Right lung (tissue), 2 donors: ENCODE measurements at regions not wholly inside any gene's neighbourhood (a gene's known extent, or its start where the extent isn't known, plus 50 kb on each side); places are given as distances from the start of the nearest gene placed in this dataset.

Source experiments
- DNase-seq, 2 donors: peaks; one replicate each; pipeline ENCODE4 v3.0.0-alpha.2; 2013

DNA sequence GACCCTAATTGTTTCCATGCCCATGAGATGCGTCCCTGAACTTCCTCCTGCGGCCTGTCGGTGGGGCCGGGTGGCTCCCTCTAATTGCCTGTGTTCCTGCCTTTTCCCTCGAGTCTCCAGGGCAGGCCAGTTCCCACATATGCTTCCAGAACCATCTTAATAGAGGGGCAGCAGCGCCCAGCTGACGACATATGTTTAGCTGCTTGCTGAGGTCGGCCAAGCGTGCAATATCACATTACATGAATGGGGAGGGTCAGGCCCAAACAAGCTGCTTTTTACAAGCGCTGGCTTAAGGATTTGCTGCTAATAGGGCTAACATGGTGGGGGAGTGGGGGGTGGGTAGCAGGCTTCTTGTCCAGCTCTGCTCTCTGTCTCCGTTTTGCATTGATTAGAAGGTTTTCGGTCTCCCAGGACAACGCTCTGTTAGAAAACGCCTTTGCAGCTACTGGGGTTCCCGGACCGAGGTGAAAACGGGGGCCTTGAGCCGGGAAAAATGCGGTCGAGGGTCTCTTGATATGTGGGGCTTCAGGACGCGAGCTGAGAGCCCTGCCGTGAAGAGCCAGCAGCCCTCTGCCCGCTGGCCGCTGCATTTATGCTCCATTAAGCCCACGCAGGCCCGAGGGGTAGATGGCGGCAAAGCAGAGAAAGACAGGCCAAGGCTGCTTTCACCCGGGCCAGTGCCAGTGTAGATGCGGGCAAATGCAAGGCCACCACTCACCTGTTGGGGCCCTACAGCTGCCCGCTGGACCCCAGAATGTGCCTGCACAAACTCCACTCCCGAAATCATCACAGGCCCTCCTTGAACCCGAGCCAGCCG, 308.5 kb downstream of the BMP7 start:
- peak; percentile 37 to 54 for DNase-seq

DNA sequence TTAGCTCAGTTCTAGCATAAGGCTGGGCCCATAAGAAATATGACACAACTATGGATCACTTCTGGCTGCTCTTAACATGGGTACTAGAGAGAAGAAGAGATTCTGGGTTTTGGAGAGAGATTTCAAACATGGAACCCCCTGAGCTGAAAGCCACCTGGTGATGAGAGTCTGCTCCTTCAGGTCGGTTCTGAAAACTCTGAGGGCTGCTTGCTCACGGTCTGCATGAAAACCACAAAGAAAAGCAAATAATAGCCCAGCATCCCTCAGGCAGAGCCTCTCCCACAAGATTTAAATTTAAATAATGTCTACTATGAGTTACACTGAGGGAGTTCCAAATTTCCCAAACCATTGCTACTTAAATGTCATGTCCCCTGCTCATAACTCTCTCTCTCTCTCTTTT, 301.5 kb downstream of the BMP7 start:
- no peak for DNase-seq

DNA sequence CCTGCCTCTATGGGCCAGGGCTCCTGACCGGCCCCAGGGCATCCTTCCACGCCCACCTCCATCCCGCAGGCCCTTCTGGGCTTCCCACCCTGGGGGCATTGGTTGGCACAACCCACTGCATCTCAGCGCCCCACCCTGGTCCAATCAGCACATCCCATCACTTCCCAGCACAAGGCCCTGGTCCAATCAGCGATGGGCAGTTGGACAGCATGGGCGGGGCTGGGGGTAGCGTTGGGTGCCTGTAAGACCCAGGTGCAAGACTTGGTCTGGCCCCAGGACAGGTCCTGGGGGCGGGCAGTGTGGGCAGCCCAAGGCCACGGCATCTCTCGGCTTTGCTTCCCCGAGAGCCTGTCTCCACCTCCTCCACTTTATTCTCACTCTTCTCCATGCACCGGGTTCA, 298.5 kb downstream of the BMP7 start:
- DNase-seq: no peak

DNA sequence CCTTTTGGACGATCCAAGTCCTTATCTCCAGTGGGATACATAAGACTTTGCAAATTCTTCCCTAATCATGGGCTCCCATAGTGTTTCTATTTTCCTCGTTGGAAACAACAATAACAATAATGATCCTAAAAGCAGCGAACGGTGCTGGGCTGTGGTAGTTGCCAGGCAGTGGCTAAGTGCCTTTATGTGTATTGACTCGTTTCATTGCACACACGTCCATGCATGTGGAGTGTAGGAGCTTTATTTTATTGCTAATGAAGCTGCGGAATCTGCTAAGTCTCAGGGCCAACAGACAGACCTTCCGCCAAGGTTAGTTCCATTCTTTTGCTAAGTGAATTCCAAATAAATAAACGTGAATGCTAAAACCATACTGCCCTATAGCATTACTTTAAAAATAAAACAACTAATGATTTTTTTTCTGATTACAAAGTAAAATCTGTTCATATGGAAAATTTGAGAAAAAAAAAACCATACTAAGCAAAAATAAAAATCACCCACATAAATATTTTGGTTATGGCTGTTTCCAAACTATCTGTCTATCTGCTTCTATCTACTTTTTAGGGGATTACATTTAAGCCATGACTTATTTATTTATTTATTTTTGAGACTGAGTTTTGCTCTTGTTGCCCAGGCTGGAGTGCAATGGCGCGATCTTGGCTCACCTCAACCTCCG, 297.9 kb downstream of the BMP7 start:
- no peak for DNase-seq

DNA sequence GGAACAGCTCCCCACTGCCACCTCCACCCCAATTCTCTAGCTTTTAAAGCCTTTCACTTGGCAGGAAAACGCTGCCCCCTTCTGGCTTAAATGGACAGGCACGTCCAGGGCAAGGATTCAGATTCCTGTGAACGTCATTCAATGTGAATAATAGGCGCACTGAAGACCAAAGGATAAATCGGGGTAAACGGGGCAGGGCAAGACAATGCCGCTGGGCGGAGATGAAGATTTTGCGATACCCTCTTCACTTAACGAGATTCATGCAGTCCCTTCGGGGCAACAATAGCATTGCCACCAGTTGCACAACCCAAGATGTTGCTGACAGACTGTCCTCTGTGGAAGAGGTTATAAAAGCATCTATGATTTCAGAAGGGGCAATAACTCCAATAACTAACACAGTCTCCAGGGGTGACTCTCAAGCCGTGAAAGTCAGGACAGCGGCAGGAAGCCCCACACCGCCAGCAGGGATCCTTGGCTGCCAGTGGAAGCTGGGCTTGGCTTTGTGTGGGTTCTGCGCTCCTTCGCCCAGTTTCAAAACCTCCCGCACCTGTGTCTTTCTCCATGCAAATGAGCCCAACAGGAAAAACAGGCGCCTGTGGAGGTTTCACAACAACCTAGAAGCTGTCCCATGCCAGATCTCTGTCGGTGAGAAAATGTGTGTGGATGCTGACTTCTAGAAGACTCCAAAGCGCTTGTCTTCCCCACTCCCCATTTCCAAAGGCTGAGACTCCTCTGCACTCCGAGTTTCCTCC, 291.8 kb downstream of the BMP7 start:
- DNase-seq: peak; percentile 11 to 25

DNA sequence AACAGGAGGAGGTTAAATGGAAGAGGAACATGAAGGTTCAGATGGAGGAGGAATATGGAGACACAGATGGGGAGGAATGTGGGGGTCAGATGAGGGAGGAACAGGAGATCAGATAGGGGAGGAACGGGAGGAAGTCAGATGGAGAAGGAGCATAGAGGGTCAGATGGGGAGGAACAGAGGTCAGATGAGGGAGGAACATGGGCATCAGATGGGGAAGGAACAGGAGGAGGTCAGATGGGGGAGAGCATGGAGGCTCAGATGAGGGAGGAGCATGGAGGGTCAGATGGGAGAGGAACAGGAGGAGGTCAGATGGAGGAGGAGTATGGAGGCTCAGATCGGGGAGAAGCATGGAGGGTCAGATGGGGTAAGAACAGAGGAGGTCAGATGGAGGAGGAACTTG, 290.6 kb downstream of the BMP7 start:
- DNase-seq: no peak

DNA sequence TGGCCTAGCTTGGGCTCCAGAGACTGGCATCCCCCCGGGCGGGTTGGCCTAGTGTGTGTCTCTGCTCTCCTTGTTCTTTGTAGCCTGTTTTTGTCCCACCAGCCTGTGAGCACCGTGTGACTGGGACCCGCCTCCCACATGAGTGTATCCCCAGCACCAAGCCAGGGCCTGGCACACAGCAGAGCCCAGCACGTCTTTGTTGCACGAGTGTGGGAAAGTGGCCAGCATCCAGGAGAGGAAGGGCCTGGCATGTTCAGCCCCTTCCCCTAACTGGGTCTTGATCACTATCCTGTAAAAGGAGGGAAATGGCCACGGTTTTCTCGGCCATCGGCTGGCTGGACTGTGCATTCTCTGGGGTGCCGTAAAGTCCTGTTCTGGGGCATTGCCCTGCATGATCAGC, 290.1 kb downstream of the BMP7 start:
- DNase-seq: no peak

DNA sequence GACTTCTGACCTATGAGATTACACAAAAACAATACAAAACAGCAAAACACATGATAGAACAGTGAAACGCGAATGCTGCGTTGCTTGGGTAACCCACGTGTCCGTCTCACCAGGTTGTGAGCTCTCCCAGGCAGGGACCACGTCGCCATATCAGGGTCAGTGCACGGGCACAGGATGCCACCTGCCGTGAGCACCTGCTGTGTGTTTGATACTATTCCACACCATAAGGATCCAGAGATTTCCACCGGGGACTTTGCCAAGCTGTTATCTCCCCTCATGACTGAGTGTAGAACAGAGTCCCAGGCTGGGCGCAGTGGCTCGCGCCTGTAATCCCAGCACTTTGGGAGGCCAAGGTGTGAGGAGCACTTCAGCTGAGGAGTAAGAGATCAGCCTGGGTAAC, 288.0 kb downstream of the BMP7 start:
- DNase-seq: no peak

DNA sequence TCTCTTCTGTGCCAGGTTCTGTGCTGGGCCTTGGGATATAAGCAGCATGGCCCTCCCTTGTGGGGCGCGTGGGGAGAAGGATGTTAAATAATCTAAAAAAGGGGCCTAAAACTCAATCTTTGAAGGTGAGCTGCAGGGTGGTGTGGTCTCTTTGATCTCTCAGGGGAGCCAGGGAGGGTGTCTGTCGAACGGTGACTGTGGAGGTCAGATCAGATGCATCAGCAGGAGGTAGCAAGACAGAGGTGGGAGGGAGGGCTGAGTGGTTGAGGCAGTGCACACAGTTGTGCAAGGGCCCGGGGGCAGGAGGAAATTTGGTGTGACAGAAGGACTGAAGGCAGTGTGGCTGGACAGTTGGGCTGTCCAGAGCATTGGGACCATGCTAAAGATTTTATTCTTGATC, 287.3 kb downstream of the BMP7 start:
- DNase-seq: no peak

DNA sequence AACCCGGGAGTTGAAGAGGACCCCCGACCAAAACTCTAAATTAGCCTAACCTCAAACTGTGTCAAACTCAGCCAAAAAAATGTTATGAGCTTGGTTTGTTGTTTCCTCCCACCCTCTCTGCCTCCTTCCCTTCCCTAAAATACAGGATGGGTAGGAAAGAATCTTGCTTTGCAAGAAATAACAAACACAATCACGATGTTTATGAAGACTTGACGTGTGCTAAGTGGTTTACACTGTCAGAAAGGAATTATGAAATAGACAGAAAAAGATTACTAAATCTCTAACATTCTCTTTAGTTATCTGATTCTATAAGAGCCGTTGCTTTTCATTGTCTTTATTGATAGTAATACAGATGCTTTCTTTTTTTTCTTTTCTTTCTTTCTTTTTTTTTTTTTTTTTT, 285.1 kb downstream of the BMP7 start:
- no peak for DNase-seq

DNA sequence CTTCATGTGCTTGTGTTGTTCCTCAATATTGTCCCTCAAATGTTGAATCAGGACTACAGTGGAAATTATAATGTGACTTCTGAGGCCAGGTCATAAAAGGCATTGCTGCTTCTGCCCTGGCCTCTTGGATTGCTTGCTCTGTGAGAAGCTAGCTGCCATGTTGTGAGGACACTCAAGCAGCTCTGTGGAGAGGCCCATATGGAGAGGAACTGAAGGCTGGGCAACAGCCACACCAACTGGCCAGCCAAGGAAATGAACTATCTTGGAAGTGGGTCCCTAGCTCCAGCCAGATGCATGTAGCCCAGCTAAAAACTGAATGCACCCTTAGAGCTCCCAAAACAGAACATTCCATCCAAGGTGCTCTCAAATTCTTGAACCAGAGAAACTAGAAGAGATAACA, 282.6 kb downstream of the BMP7 start:
- no peak for DNase-seq

DNA sequence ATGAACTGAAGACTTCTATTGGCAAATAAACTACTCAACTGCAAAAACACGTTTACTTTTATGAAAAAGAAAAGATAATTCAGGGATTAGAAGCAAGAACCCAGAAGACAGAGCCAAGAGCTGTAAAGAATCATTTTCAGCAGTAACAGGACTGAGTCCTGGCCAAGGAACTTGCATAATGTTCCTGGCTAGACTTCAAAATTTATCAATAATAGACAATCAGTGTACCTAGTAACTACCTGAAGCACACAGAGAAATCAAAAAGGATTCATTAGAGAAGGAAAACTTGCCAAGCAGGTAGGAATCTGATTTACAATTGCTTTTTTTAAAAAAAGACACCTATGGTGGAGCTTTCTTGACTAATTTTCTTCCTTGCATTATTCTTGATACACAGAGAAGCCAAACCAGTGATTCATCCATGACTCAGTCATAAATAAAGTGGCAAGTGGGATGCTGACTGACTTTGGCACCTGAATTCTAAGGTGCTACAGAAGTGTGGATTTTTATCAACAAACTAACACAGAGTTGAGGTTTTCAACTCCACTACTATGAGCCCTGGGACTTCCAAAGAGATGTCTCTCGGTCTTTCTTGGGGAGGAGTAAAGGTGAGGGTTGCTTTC, 281.3 kb downstream of the BMP7 start:
- no peak for DNase-seq

DNA sequence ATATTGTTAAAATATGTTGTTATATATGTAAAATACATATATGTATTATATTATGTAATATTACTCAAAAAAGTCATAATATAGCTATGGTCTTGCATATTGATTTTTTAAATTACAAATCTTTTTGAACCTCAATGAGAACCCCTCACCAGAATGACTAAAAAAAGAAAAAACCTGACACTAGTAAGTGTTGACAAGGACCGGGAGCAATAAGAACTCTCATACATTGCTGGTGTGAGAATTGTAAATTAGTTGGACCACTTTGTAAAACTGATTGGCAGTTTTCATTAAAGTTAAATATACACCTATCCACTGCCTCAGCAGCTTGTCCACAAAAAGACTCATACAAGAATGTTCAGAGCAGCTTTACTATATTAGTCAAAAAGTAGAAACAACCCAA, 280.0 kb downstream of the BMP7 start:
- no peak for DNase-seq

DNA sequence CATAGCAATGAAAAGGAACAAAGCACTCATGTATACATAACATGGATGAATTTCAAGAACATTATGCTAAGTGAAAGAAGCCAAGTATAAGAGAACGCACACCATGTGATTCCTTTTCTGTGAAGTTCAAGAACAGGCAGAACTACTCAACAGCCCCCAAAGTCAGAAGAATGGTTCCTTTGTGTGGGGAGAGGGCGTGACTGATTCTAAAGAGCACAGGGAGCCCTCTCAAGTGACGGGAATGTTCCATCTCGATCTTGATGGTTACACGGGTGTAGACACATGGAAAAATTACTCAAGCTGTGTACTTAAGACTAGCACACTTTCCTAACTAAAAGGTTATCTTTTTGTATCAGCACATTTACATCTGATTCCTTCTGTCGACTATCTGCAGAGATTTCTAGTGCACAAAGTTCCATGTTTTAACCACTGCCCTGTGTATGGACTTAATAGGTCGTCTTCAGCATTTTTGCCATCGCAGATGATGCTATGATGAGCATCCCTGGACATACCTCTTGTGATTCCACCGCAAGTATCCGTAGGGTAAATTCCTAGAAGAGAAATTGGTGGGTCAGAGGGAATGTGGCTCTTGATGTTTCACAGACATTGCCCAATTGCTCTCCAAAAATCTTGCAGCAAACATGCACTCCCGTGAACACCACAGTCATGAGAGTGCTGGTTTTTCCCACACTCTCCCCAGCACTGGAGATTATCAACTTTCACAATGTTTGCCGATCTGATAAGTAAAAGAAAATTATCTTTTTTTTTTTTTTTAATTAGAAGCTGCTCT, 279.3 kb downstream of the BMP7 start:
- no peak for DNase-seq

DNA sequence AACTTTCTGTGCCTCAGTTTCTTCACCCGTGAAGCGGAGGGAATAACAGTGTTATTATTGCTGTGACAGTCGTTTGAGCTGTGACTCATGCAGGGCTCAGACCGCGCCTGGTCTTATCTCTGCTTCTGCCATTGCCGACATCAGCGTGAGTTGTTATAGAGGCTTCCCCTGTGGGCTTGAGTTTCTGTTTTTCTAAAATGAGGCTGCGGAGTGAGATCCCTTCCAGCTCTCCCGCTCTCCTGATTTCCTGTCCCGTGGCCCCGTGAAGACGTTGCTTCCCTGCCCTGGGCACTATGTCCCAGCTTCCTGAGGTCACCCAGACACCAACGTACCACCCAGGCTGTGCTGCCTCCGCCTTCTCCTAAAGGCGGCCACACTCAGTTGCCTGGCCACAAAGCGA, 278.5 kb downstream of the BMP7 start:
- DNase-seq: no peak

DNA sequence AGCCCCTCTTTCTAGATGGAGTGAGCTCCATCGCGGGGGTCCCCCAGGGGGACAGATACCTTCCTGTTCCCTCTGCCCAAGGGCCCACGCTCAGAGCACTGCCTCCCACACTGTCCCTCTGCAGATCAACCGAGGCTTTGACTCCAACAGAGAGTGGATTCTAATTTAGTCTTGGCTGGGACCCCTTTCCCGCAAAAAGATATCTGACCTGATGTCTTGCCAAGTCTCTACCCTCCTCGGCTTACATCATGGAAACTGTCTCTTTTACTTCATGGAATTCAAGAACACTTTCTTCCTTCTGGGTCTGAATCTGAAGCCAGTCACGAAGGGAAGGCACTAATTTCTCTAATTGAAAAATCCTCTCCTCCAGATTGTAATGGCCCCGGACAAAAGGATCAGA, 278.0 kb downstream of the BMP7 start:
- DNase-seq: no peak

DNA sequence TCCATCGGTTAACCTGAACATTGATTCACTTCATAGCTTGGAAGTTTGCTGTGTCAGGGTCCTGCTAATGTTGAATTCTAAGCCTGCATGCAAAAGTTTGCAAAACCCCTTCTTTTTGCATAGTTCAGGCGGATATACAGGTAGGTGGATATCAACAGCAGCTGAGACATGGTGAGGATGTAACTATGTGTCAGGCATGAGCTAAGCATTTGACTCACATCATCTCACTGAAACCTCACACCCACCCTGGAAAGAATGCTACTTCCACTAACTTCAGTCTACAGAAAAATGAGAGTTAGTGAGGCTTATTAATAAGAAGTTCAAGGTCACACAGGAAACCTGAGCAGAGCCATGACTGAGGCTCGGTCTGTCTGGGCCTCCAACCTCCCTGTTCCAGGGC, 276.9 kb downstream of the BMP7 start:
- no peak for DNase-seq

DNA sequence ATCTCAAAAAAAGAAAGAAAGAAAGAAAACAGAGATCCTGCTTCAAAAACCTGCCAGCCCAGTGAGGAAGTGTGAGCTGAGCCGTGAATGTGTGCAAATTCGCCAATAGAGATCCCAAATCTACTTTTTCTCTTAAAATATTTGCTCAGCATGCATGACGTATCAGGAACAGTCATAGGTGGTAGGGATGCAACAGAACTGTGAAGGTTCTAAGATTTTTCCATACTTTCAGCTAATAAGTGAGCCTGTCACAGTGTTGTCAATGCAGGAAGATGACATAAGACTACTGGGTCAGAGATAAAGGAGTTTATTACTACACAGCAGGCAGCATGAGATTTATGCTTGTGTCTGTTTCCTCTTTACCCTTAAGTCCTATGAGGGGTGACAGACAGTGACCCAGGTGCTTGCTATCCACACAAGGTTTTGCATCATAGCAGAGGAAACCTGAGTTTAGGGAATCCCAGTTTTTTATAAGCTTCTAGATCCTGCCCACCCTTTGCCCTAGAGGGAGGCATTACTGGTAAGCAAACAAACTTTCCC, 273.4 kb downstream of the BMP7 start:
- no peak for DNase-seq

DNA sequence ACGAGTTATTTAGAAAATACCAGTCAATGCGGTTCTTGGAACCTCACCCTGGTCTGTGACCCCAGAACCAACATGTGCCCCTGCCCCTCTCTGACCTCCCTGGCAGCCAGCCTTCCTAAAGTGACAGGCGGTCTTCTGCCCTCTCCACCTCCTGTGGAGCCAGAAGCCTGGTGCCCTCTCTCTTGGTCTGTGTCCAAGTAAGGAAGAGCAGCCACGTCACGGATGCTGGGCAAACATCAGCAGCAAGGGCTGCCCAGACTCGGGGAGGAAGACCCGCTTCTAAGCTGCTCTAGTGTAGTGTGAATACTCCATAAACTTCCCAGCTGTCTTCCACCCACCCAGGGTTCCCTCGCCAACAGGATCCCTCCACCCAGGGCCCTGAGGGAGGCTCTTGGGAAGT, 272.4 kb downstream of the BMP7 start:
- no peak for DNase-seq

DNA sequence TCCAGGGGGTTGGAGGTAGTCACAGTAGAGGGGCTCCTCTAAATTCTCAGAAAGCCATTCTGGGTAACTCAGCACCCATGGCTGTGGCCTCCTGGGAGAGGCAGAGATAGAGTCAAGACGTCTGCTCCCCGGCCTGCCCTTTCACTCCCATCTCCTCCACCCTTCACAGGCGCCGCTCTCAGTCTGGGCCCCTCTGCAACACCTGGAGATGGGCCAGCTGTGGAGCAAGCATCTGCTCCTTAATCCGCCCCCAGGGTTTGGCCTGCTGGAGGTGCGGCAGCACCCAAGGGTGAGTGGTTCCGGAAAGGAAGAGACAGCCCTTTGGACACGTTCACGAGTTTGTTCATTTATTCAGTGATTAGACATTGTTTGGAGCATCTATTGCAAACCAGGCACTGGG, 271.3 kb downstream of the BMP7 start:
- DNase-seq: no peak

DNA sequence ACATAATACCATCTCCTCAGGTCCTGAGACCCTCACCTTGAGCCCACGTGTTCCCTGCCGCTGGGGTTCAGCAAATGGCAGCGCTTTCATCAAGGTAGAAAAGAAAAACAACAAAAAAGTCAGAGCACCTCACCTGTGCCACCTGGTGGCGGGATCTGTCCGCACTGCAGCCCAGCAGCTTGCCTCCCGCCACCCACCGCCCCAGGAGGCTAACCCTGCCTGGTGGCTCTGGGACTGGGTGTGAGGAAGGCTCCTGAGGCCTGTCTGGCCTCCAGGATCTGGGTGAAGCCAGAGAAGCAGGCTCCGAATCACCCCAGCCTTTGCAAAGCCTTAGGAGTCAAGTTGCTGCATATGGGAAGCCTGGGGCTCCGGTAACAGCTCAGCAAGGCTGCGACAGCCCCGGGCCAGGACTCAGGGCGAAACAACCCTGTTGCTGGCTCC, 270.8 kb downstream of the BMP7 start:
- DNase-seq: no peak
